Activated CD4-positive, alpha-beta memory T cell treated with anti-CD3 and anti-CD28 coated beads, Interleukin-2, amount 10 ng/mL, durations not matched to agents 7 days and 5 days (primary cell): ENCODE measurements at regions not wholly inside any gene's neighbourhood (a gene's known extent, or its start where the extent isn't known, plus 50 kb on each side); places are given as distances from the start of the nearest gene placed in this dataset.

Experiments used
- CTCF ChIA-PET: fragments of 350-600 bp; sonication (Branson Sonifier 250); formaldehyde crosslinking; loops from one replicate; lab custom pipeline; 2021; ENCODE audit warnings: antibody characterized with exemption, inconsistent platforms; lab: Charles Lee
- POLR2A ChIA-PET: fragments of 350-600 bp; sonication (Branson Sonifier 250); formaldehyde crosslinking; loops from one replicate; lab custom pipeline; 2021; ENCODE audit warnings: antibody characterized with exemption; lab: Charles Lee
- DNase-seq: peaks from one replicate; pipeline ENCODE4 v3.0.0-alpha.2; 2020
- H3K27ac Mint-ChIP-seq: one replicate; pipeline ENCODE4 v1.8.0; 2021; ENCODE audit warnings: mild to moderate bottlenecking, mixed read lengths
- H3K27me3 Mint-ChIP-seq: one replicate; pipeline ENCODE4 v1.8.0; 2021; ENCODE audit warnings: mixed read lengths
- H3K36me3 Mint-ChIP-seq: one replicate; pipeline ENCODE4 v1.8.0; 2021; ENCODE audit warnings: low read depth, mixed read lengths
- H3K4me1 Mint-ChIP-seq: one replicate; pipeline ENCODE4 v1.8.0; 2021; ENCODE audit warnings: mixed read lengths
- H3K4me3 Mint-ChIP-seq: one replicate; pipeline ENCODE4 v1.8.0; 2021; ENCODE audit warnings: mild to moderate bottlenecking, mixed read lengths
- H3K9me3 Mint-ChIP-seq: one replicate; pipeline ENCODE4 v1.8.0; 2021; ENCODE audit warnings: mixed read lengths

DNA sequence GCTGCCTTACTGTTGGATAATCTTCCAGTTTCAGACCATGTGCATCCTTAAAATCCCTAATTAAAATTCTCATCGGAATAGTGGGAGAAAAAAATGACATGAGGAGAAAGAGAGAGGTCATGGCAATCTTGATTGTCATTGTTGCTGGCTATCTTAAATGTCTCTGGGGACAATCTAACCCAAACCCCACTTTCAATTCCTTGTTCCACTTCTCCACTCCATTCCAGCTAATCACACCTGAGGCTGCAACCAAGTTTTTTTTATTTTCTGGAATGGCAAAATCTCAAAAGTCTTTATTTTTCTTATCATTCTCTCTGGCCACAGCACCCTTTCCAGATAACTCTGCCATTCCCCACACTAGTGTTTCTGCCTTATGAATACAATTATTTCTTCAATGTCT, 171.9 kb upstream of the RASA1 start:
- H3K4me1 Mint-ChIP-seq, result peaks cover 6% of the 10 kb centered on the region
- no peak overlapping the region for H3K4me3 Mint-ChIP-seq
- no peaks in the 10 kb centered on the region for H3K36me3 Mint-ChIP-seq
- peaks cover 12% of the 10 kb centered on the region for H3K27me3 Mint-ChIP-seq
- ChIA-PET CTCF (no interaction called here), POLR2A (no interaction called here)
- no peak overlapping the region for H3K27ac Mint-ChIP-seq
- peaks cover under 1% of the 10 kb centered on the region for H3K9me3 Mint-ChIP-seq
- no peak for DNase-seq

DNA sequence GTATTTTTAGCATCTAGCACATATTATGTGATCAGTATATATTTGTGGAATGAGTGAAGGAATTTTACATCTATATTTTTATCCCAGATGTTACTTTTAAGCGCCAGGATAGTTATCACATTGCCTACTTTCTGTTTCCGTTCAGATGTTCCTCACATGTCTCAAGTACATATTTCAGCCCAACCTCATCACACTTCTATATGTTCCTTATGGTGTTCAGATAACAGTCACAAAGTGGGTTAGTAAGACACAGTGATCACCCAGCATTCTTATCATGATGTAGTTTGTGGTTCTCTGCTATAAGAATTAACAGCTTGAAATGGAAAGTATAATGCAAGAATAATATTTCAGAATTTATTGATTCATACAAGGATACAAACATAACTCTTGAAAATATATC, 170.0 kb upstream of the RASA1 start:
- Mint-ChIP-seq H3K9me3 (no peaks in the 10 kb centered on the region), H3K4me1 (peaks cover 13% of the 10 kb centered on the region), H3K4me3 (no peak overlapping the region), H3K36me3 (no peaks in the 10 kb centered on the region), H3K27ac (no peak overlapping the region), H3K27me3 (peaks cover 12% of the 10 kb centered on the region)
- no peak for DNase-seq
- POLR2A ChIA-PET, result interaction anchor here (0.8 kb wide), 1 partner anchor 16 kb away, joined by 3 read pairs; no protein-coding TSS in a partner anchor
- CTCF ChIA-PET, result no interaction called here

DNA sequence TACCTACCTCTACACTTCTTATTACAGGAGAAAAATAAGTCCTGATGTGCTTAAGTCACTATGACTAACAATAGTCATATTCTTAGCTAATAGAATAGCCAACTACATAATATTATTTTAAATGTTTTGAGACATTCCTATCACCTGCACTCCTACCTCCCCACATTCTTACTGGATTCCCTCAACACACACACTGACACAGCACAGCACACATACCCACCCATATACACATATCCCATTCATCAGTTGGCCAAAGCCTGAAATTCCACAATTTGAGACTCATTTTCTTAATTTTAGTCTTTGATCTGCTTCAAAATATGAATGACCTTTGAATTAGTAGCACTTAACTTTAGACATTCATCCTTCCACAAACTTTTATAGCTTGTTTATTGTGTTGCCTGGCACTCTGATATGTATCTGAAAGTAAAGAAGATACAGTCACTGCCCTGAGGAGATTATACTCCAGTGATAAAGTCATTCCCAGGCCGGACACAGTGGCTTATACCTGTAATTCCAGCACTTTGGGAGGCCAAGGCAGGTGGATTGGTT, 168.3 kb upstream of the RASA1 start:
- Mint-ChIP-seq H3K4me1 (peaks cover 11% of the 10 kb centered on the region), H3K27me3 (peaks cover 12% of the 10 kb centered on the region), H3K4me3 (no peak overlapping the region), H3K27ac (no peak overlapping the region), H3K36me3 (no peaks in the 10 kb centered on the region), H3K9me3 (no peaks in the 10 kb centered on the region)
- DNase-seq, result no peak
- POLR2A ChIA-PET, result no interaction called here
- CTCF ChIA-PET, result no interaction called here

DNA sequence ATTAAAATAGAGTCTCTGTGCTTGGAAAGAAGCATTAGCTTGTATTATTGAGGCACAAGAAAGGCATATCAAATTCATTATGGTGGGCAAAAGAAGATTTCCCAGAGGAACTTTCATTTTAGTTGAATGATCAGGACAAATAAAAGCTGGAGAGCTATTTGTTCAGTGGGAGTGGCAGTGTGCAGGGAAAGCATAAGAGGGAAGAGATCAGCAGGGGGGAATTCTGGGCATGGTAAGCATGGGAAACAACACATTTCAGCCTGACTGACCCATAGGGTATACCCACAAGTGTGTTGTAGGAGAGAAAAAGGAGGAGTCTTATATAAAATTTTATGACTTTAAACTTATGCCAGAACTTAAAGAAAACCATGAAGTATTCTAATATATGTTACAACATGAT, 167.7 kb upstream of the RASA1 start:
- CTCF ChIA-PET, result no interaction called here
- no peak for DNase-seq
- Mint-ChIP-seq H3K27me3 (peaks cover 10% of the 10 kb centered on the region), H3K4me3 (no peak overlapping the region), H3K36me3 (no peaks in the 10 kb centered on the region), H3K27ac (no peak overlapping the region), H3K4me1 (peaks cover 9% of the 10 kb centered on the region), H3K9me3 (no peaks in the 10 kb centered on the region)
- POLR2A ChIA-PET, result no interaction called here

DNA sequence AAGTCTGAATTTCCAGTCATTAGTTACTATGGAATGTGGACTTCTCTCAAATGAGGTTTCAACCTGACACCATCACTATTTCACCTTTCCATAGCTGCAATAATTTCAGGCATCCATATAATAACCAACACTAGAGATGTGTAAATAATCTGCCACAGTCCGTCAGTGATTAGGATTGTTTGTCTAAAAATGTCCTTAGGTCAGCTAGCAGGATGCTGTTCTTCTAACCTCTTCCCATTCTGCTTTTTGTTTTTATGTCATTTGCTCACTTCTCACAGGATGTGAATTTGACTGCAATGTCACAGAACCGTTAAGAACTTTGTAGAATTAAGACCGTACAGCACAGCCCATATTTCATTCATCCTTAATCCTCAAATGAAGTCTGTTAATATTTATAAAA, 166.4 kb upstream of the RASA1 start:
- ChIA-PET CTCF (no interaction called here), POLR2A (no interaction called here)
- no peak for DNase-seq
- H3K36me3 Mint-ChIP-seq, result no peaks in the 10 kb centered on the region
- H3K9me3 Mint-ChIP-seq, result peaks cover 4% of the 10 kb centered on the region
- H3K4me3 Mint-ChIP-seq, result no peak overlapping the region
- peaks cover 5% of the 10 kb centered on the region for H3K27me3 Mint-ChIP-seq
- H3K27ac Mint-ChIP-seq, result no peak overlapping the region
- H3K4me1 Mint-ChIP-seq, result peaks cover 9% of the 10 kb centered on the region

DNA sequence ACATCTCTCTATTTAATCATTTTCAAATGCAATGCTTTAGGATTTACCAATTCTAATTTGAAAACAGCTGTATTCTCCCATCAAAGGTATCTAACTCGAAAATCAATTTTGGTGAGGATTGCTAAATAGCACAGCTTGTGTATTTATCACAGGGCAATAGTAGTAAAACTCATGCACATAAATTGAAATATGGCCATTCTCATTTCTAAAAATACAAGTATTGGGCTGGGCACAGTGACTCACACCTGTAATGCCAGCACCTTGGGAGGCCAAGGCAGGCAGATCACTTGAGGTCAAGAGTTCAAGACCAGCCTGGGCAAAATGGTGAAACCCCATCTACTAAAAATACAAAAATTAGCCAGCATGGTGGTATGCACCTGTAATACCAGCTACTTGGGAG, 164.8 kb upstream of the RASA1 start:
- POLR2A ChIA-PET, result no interaction called here
- H3K4me1 Mint-ChIP-seq, result peaks cover 9% of the 10 kb centered on the region
- no peaks in the 10 kb centered on the region for H3K36me3 Mint-ChIP-seq
- H3K9me3 Mint-ChIP-seq, result peaks cover 4% of the 10 kb centered on the region
- H3K4me3 Mint-ChIP-seq, result no peak overlapping the region
- no peak for DNase-seq
- H3K27me3 Mint-ChIP-seq, result no peaks in the 10 kb centered on the region
- no peak overlapping the region for H3K27ac Mint-ChIP-seq
- CTCF ChIA-PET, result no interaction called here

DNA sequence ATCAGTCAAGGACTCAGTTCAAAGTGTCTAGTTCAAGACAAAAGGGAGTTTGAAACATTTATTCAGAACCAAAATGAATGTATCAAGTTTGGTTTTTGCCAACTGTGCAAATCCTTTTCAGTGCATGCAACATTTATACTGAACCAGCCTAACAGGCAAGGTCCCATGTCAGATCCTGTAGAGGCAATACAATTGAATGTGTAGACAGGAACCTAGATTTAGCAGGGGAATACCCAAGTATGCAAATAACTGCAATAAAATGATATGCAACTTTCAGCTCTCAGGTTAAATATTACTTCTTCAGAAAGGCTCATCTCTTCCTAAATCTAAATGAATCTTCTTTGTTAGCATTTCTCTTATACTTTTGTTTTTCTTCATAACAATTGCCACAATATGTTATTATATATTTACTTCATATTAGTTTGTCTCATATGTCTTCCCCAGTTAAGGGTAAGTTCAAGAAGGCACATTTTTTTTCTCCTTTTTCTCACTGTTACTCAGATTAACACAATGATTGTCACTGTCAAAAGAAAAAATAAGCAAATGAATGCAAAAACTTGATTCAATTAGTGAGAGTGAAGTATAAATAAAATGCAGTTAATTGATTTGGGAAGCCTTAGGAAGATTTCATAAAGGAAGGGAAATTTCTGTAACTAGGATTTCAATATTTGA, 163.9 kb upstream of the RASA1 start:
- H3K27me3 Mint-ChIP-seq, result no peaks in the 10 kb centered on the region
- no peak overlapping the region for H3K27ac Mint-ChIP-seq
- no peaks in the 10 kb centered on the region for H3K36me3 Mint-ChIP-seq
- H3K4me3 Mint-ChIP-seq, result no peak overlapping the region
- ChIA-PET POLR2A (no interaction called here), CTCF (no interaction called here)
- H3K4me1 Mint-ChIP-seq, result peaks cover 9% of the 10 kb centered on the region
- DNase-seq, result no peak
- H3K9me3 Mint-ChIP-seq, result peaks cover 4% of the 10 kb centered on the region

DNA sequence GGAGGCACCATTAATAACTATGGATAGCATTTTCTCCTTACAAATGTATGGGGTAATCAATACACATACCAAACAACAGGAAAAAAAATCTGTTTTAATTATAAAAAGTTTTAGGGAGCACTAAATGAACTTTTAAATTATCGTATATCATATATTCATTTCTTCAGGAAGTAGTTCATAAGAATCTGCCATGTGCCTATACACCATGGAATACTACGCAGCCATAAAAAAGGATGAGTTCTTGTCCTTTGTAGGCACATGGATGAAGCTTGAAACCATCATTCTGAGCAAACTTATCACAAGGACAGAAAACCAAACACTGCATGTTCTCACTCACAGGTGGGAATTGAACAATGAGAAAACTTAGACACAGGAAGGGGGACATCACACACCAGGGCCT, 162.1 kb upstream of the RASA1 start:
- H3K4me3 Mint-ChIP-seq, result no peak overlapping the region
- peaks cover 4% of the 10 kb centered on the region for H3K9me3 Mint-ChIP-seq
- ChIA-PET CTCF (no interaction called here), POLR2A (interaction anchor here (1.3 kb wide), 1 partner anchor 16 kb away, joined by 3 read pairs; no protein-coding TSS in a partner anchor)
- no peaks in the 10 kb centered on the region for H3K36me3 Mint-ChIP-seq
- no peaks in the 10 kb centered on the region for H3K27me3 Mint-ChIP-seq
- peaks cover 9% of the 10 kb centered on the region for H3K4me1 Mint-ChIP-seq
- H3K27ac Mint-ChIP-seq, result no peak overlapping the region
- DNase-seq, result no peak

DNA sequence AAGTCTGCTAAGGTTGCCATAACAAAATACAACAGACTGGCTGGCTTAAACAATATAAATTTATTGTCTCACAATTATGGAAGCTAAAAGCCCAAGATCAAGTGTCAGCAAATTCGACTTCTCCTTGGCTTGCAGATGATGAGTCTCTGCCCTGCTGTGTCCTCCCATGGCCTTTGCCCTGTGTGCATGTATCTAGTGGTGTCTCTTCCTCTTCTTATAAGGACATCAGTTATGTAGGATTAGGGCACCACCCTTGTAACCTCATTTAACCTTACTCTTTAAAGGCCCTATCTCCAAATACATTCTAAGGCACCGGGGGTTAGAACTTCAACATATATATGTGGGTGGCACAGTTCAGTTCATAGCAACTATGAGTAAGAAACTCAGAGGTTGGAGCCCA, 157.9 kb upstream of the RASA1 start:
- H3K36me3 Mint-ChIP-seq, result no peaks in the 10 kb centered on the region
- DNase-seq, result no peak
- H3K4me3 Mint-ChIP-seq, result no peak overlapping the region
- peaks cover 11% of the 10 kb centered on the region for H3K4me1 Mint-ChIP-seq
- CTCF ChIA-PET, result no interaction called here
- peaks cover 4% of the 10 kb centered on the region for H3K9me3 Mint-ChIP-seq
- POLR2A ChIA-PET, result no interaction called here
- no peaks in the 10 kb centered on the region for H3K27me3 Mint-ChIP-seq
- no peak overlapping the region for H3K27ac Mint-ChIP-seq

DNA sequence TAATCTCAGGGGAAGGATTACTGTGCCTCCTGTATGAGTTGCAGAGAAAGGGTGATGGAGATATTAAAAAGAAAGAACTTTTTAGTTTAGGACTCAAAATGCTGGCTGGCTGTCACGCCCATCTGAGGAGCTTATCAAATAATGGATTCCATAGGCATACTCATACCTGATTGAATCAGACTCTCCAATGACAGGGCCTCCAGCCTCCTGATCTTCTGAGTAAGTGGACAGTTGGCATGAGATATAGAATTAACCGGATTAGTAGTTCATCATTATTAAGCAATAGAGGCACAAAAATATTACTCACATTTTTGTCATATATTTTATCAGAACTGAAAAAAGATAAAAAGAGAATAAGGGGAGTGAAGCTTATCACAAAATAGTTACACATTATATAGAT, 157.0 kb upstream of the RASA1 start:
- Mint-ChIP-seq H3K36me3 (peaks cover under 1% of the 10 kb centered on the region), H3K9me3 (peaks cover under 1% of the 10 kb centered on the region), H3K27me3 (no peaks in the 10 kb centered on the region), H3K4me1 (peaks cover 13% of the 10 kb centered on the region), H3K27ac (no peak overlapping the region), H3K4me3 (no peak overlapping the region)
- DNase-seq, result no peak
- ChIA-PET CTCF (no interaction called here), POLR2A (no interaction called here)

DNA sequence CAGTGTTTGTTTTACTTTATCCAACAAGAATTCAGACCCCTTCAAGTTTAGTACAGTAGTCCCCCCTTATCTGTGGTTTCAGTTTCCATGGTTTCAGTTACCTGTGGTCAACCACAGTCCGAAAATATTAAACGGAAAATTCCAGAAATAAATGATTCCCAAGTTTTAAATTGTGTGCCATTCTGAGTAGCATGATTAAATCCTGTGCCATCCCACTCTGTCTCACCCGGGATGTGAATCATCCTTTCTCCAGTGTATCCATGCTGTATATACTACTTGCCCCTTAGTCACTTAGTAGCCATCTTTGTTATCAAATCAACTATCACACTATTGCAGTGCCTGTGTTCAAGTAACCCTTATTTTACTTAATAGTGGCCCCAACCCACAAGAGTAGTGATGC, 153.8 kb upstream of the RASA1 start:
- Mint-ChIP-seq H3K4me3 (no peak overlapping the region), H3K36me3 (peaks cover 4% of the 10 kb centered on the region), H3K27ac (no peak overlapping the region), H3K27me3 (no peaks in the 10 kb centered on the region), H3K4me1 (peaks cover 29% of the 10 kb centered on the region), H3K9me3 (no peaks in the 10 kb centered on the region)
- DNase-seq, result no peak
- CTCF ChIA-PET, result no interaction called here
- POLR2A ChIA-PET, result no interaction called here

DNA sequence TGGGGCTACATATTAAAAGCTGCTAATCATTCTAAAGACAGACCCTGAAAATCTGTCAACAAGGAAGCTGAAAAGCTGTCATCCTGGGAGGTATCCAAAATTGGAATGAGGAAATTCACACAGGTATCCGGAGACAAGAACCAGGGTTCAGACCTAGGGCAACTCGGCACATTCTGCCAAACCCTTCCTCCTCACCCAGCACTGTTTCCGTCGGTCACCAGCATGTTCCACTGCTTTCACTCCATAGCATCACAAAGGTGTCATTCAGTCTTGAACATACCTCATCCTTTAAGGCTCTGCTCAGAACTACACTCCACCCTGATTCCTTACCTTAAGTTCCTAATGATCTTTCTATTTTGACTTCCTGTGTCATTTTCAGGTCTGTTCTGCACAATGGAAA, 153.1 kb upstream of the RASA1 start:
- no peaks in the 10 kb centered on the region for H3K27me3 Mint-ChIP-seq
- peaks cover 37% of the 10 kb centered on the region for H3K4me1 Mint-ChIP-seq
- POLR2A ChIA-PET, result no interaction called here
- peaks cover 4% of the 10 kb centered on the region for H3K36me3 Mint-ChIP-seq
- CTCF ChIA-PET, result no interaction called here
- no peak overlapping the region for H3K4me3 Mint-ChIP-seq
- H3K27ac Mint-ChIP-seq, result no peak overlapping the region
- H3K9me3 Mint-ChIP-seq, result no peaks in the 10 kb centered on the region
- no peak for DNase-seq

DNA sequence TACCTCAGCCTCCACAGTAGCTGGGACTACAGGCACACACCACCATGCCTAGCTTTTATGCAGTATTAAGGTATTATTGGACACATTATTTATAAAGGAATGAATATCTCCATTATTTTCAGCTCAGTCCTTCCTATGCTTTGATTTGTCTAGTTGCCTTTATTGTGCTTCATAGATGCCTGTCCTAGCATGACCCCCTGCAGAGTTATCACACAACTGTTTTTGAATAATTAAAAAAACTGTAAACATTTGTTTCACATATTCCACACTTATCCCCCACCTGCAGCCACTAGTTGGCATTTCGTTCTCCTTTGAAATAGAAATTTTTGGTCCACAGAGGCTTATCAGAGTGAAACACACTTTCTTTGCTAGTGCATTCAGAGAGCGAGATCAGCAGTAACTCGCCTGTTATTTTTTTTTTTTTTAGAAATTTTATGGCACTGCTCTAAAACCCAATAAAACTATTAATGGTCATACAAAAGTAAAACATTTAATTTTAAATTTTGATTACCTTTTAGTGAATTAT, 151.8 kb upstream of the RASA1 start:
- POLR2A ChIA-PET, result no interaction called here

More for the DNA sequence above, 151.8 kb upstream of the RASA1 start:
- Mint-ChIP-seq H3K27me3 (no peaks in the 10 kb centered on the region), H3K4me3 (no peak overlapping the region), H3K27ac (no peak overlapping the region), H3K36me3 (peaks cover 8% of the 10 kb centered on the region), H3K9me3 (no peaks in the 10 kb centered on the region), H3K4me1 (peaks cover 50% of the 10 kb centered on the region)
- CTCF ChIA-PET, result no interaction called here
- DNase-seq, result no peak
